SK-N-SH (cell line): ENCODE measurements at regions not wholly inside any gene's neighbourhood (a gene's known extent, or its start where the extent isn't known, plus 50 kb on each side); places are given as distances from the start of the nearest gene placed in this dataset.
"Not testable (repeated sequence)": the region's sequence is repeated elsewhere in the genome, so short reads cannot be mapped to it uniquely, and the experiment has no call there.

ENCODE experiments used
- ELF1 ChIP-seq: IDR thresholded peaks from 2 replicates; pipeline ENCODE4 v1.4.0; 2012
- FOSL2 ChIP-seq: IDR thresholded peaks from 2 replicates; pipeline ENCODE4 v1.4.0; 2012; ENCODE audit warnings: low read depth, mild to moderate bottlenecking, moderate library complexity, borderline replicate concordance
- JUND ChIP-seq: IDR thresholded peaks from 2 replicates; pipeline ENCODE4 v1.4.0; 2012
- POLR2AphosphoS5 ChIP-seq: IDR thresholded peaks from 2 replicates; pipeline ENCODE4 v1.6.1; 2012; ENCODE audit warnings: low read depth, low read length
- RAD21 ChIP-seq: IDR thresholded peaks from 2 replicates; pipeline ENCODE4 v1.6.1; 2012; ENCODE audit warnings: mild to moderate bottlenecking, low read length
- RCOR1 ChIP-seq: fragments of 150-350 bp; IDR thresholded peaks from 2 replicates; pipeline ENCODE4 v1.6.1; 2017; ENCODE audit warnings: antibody characterized with exemption, low read length
- TF ChIP-seq, protein P1 (sequence below): fragments of 200-600 bp; sonication (generic); IDR thresholded peaks from 2 replicates; pipeline ENCODE4 v1.6.1; 2017; ENCODE audit warnings: antibody characterized with exemption, mild to moderate bottlenecking, moderate library complexity
- TF ChIP-seq, protein P2 (sequence below): fragments of 150-350 bp; IDR thresholded peaks from 2 replicates; pipeline ENCODE4 v1.6.1; 2017; ENCODE audit warnings: antibody characterized with exemption, low read length, low read depth, borderline replicate concordance
- TF ChIP-seq, protein P3 (sequence below): IDR thresholded peaks from 2 replicates; pipeline ENCODE4 v1.6.1; 2012; ENCODE audit warnings: mild to moderate bottlenecking, low read depth, low read length, moderate library complexity

DNA sequence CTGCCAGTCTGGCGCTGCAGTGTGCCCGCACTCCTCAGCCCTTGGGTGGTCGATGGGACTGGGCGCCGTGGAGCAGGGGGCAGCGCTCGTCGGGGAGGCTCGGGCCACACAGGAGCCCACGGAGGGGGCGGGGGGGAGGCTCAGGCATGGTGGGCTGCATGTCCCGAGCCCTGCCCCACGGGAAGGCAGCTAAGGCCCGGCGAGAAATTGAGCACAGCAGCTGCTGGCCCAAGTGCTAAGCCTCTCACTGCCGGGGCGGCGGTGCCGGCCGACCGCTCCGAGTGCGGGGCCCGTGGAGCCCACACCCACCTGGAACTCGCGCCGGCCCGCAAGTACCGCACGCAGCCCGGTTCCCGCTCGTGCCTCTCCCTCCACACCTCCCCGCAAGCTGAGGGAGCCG, 63.6 kb upstream of the CD28 start:
- TF ChIP-seq, protein P1, sequence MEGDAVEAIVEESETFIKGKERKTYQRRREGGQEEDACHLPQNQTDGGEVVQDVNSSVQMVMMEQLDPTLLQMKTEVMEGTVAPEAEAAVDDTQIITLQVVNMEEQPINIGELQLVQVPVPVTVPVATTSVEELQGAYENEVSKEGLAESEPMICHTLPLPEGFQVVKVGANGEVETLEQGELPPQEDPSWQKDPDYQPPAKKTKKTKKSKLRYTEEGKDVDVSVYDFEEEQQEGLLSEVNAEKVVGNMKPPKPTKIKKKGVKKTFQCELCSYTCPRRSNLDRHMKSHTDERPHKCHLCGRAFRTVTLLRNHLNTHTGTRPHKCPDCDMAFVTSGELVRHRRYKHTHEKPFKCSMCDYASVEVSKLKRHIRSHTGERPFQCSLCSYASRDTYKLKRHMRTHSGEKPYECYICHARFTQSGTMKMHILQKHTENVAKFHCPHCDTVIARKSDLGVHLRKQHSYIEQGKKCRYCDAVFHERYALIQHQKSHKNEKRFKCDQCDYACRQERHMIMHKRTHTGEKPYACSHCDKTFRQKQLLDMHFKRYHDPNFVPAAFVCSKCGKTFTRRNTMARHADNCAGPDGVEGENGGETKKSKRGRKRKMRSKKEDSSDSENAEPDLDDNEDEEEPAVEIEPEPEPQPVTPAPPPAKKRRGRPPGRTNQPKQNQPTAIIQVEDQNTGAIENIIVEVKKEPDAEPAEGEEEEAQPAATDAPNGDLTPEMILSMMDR, result not testable (repeated sequence)
- not testable (repeated sequence) for TF ChIP-seq RCOR1, POLR2AphosphoS5, JUND, FOSL2, ELF1, RAD21
- TF ChIP-seq, protein P2, sequence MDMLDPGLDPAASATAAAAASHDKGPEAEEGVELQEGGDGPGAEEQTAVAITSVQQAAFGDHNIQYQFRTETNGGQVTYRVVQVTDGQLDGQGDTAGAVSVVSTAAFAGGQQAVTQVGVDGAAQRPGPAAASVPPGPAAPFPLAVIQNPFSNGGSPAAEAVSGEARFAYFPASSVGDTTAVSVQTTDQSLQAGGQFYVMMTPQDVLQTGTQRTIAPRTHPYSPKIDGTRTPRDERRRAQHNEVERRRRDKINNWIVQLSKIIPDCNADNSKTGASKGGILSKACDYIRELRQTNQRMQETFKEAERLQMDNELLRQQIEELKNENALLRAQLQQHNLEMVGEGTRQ, result not testable (repeated sequence)
- TF ChIP-seq, protein P3, sequence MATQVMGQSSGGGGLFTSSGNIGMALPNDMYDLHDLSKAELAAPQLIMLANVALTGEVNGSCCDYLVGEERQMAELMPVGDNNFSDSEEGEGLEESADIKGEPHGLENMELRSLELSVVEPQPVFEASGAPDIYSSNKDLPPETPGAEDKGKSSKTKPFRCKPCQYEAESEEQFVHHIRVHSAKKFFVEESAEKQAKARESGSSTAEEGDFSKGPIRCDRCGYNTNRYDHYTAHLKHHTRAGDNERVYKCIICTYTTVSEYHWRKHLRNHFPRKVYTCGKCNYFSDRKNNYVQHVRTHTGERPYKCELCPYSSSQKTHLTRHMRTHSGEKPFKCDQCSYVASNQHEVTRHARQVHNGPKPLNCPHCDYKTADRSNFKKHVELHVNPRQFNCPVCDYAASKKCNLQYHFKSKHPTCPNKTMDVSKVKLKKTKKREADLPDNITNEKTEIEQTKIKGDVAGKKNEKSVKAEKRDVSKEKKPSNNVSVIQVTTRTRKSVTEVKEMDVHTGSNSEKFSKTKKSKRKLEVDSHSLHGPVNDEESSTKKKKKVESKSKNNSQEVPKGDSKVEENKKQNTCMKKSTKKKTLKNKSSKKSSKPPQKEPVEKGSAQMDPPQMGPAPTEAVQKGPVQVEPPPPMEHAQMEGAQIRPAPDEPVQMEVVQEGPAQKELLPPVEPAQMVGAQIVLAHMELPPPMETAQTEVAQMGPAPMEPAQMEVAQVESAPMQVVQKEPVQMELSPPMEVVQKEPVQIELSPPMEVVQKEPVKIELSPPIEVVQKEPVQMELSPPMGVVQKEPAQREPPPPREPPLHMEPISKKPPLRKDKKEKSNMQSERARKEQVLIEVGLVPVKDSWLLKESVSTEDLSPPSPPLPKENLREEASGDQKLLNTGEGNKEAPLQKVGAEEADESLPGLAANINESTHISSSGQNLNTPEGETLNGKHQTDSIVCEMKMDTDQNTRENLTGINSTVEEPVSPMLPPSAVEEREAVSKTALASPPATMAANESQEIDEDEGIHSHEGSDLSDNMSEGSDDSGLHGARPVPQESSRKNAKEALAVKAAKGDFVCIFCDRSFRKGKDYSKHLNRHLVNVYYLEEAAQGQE, result not testable (repeated sequence)
